CD14-positive monocyte (primary cell): ENCODE measurements at regions not wholly inside any gene's neighbourhood (a gene's known extent, or its start where the extent isn't known, plus 50 kb on each side); places are given as distances from the start of the nearest gene placed in this dataset.

Experiments
- DNase-seq, 3 donors: peaks; one replicate each; pipeline ENCODE4 v3.0.0-alpha.2; 2011 to 2022
- H2AFZ ChIP-seq: 2 replicates; pipeline ENCODE4 v1.6.0; 2012; ENCODE audit warnings: mild to moderate bottlenecking, low read depth, low read length, inconsistent platforms; ENCODE audit not compliant: insufficient read depth, poor library complexity, severe bottlenecking
- H3K27ac ChIP-seq, 2 donors: 1 replicate in 1 of 2; 2 replicates in 1 of 2; pipeline ENCODE4 v1.5.1; 2012 to 2013; ENCODE audit warnings: low read length in 2 of 2, control low read depth in 1 of 2, inconsistent platforms in 1 of 2, low read depth in 1 of 2, mild to moderate bottlenecking in 1 of 2
- H3K27me3 ChIP-seq, 2 donors: one replicate each; pipeline versions ENCODE4 v1.6.0 to v1.6.1; 2011 to 2013; ENCODE audit warnings: low read length in 2 of 2; ENCODE audit not compliant: control insufficient read depth in 2 of 2, insufficient read depth in 2 of 2
- H3K36me3 ChIP-seq, 2 donors: replicated peaks in 1 of 2; 1 replicate in 1 of 2; 2 replicates in 1 of 2; pipeline versions ENCODE4 v1.5.1 to v1.6.1; 2012 to 2013; ENCODE audit warnings: low read length in 2 of 2, control low read depth in 1 of 2, inconsistent platforms in 1 of 2, mild to moderate bottlenecking in 1 of 2; ENCODE audit not compliant: insufficient read depth in 2 of 2, control insufficient read depth in 1 of 2
- H3K4me1 ChIP-seq, 2 donors: 1 replicate in 1 of 2; 2 replicates in 1 of 2; pipeline versions ENCODE4 v1.5.1 to v1.6.1; 2012 to 2013; ENCODE audit warnings: low read length in 2 of 2, control low read depth in 1 of 2, inconsistent platforms in 1 of 2, mild to moderate bottlenecking in 1 of 2, moderate library complexity in 1 of 2; ENCODE audit not compliant: insufficient read depth in 2 of 2, control insufficient read depth in 1 of 2
- H3K4me2 ChIP-seq: replicated peaks from 2 replicates; pipeline ENCODE3; 2012; ENCODE audit warnings: low read length, moderate library complexity, mild to moderate bottlenecking; ENCODE audit not compliant: poor library complexity, severe bottlenecking; ENCODE audit errors: extremely low read depth
- H3K4me3 ChIP-seq, 3 experiments: fragments of 200-600 bp in 1 of 3; sonication (generic) in 1 of 3; replicated peaks in 1 of 3; 1 replicate in 2 of 3; 2 replicates in 1 of 3; pipeline ENCODE4 v1.5.1; 2011 to 2013; ENCODE audit warnings: low read length in 3 of 3, mild to moderate bottlenecking in 3 of 3, control low read depth in 2 of 3, low read depth in 2 of 3, inconsistent platforms in 1 of 3, moderate library complexity in 1 of 3
- H3K79me2 ChIP-seq: 2 replicates; pipeline ENCODE4 v1.6.0; 2012; ENCODE audit warnings: mild to moderate bottlenecking, control low read depth, inconsistent platforms, low read length, moderate library complexity; ENCODE audit not compliant: insufficient read depth
- H3K9ac ChIP-seq: 2 replicates; pipeline ENCODE4 v1.6.0; 2017; ENCODE audit warnings: low read length, mild to moderate bottlenecking; ENCODE audit not compliant: insufficient read depth, poor library complexity, severe bottlenecking
- H3K9me3 ChIP-seq, 2 donors: replicated peaks in 1 of 2; 1 replicate in 1 of 2; 2 replicates in 1 of 2; pipeline versions ENCODE4 v1.5.1 to v1.6.1; 2012 to 2013; ENCODE audit warnings: low read length in 2 of 2, control low read depth in 1 of 2; ENCODE audit not compliant: control insufficient read depth in 1 of 2, insufficient read depth in 1 of 2
- H4K20me1 ChIP-seq: 2 replicates; pipeline ENCODE4 v1.6.0; 2012; ENCODE audit warnings: mild to moderate bottlenecking, low read length, control low read depth, moderate library complexity; ENCODE audit not compliant: insufficient read depth
- H3K27ac Mint-ChIP-seq, 7 donors: one replicate each; pipeline ENCODE4 v1.8.0; 2020; ENCODE audit warnings: mild to moderate bottlenecking in 7 of 7, mixed read lengths in 7 of 7, moderate library complexity in 6 of 7, inconsistent platforms in 2 of 7
- H3K27me3 Mint-ChIP-seq, 3 donors: one replicate each; pipeline ENCODE4 v1.8.0; 2021 to 2022; ENCODE audit warnings: low read depth in 3 of 3, mild to moderate bottlenecking in 3 of 3, mixed read lengths in 3 of 3, moderate library complexity in 3 of 3, inconsistent platforms in 1 of 3
- H3K36me3 Mint-ChIP-seq, 2 donors: one replicate each; pipeline ENCODE4 v1.8.0; 2020; ENCODE audit warnings: mixed read lengths in 2 of 2, inconsistent platforms in 1 of 2, mild to moderate bottlenecking in 1 of 2
- H3K4me1 Mint-ChIP-seq: one replicate; pipeline ENCODE4 v1.8.0; 2020; ENCODE audit warnings: mild to moderate bottlenecking, mixed read lengths
- H3K4me3 Mint-ChIP-seq, 2 donors: one replicate each; pipeline ENCODE4 v1.8.0; 2020; ENCODE audit warnings: mild to moderate bottlenecking in 2 of 2, mixed read lengths in 2 of 2, moderate library complexity in 1 of 2
- H3K9me3 Mint-ChIP-seq, 7 donors: one replicate each; pipeline ENCODE4 v1.8.0; 2020 to 2022; ENCODE audit warnings: mixed read lengths in 7 of 7, mild to moderate bottlenecking in 6 of 7, moderate library complexity in 6 of 7, inconsistent platforms in 2 of 7
- CTCF ChIP-seq: fragments of 200-600 bp; IDR thresholded peaks from one replicate; pipeline ENCODE4 v1.8.0; 2022; ENCODE audit warnings: antibody characterized with exemption, mild to moderate bottlenecking
- WGBS: methylation state at CpG from one replicate; pipeline ENCODE4 v1.1.5; 2013; ENCODE audit warnings: missing lambda C conversion rate; ENCODE audit not compliant: insufficient coverage; 5-methylcytosine and 5-hydroxymethylcytosine counted together
- intact Hi-C, 2 donors: fragments of 100-400 bp; cut with micrococcal nuclease; formaldehyde crosslinking; loops; one replicate each; pipeline versions ENCODE4 v1.15.0 to v1.15.1; 2023

GRCh38 chr16:59759296-59759695, 1025.2 kb upstream of the GOT2 start:
- intact Hi-C loops = no loop called here
- H3K36me3 ChIP-seq = no peaks in the 10 kb centered on the region
- H3K9me3 ChIP-seq = peaks cover 7 to 10% of the 10 kb centered on the region in 2 donors
- no peaks in the 10 kb centered on the region for H4K20me1 ChIP-seq
- H3K4me1 Mint-ChIP-seq = no peaks in the 10 kb centered on the region
- H3K27me3 ChIP-seq = no peaks in the 10 kb centered on the region
- no peaks in the 10 kb centered on the region for H3K36me3 Mint-ChIP-seq
- H3K4me3 ChIP-seq = no peak overlapping the region
- H3K27ac Mint-ChIP-seq = no peak overlapping the region
- H3K4me3 Mint-ChIP-seq = no peak overlapping the region
- no peak overlapping the region for H3K9ac ChIP-seq
- TF ChIP-seq CTCF = no peak
- WGBS = no CpG with 5 or more reads among the region's 3 CpGs
- no peak overlapping the region for H3K27ac ChIP-seq
- DNase-seq = no peak
- no peaks in the 10 kb centered on the region for H3K4me1 ChIP-seq
- H3K4me2 ChIP-seq = no peak overlapping the region
- H3K79me2 ChIP-seq = no peaks in the 10 kb centered on the region
- no peak overlapping the region for H2AFZ ChIP-seq
- no peaks in the 10 kb centered on the region for H3K27me3 Mint-ChIP-seq
- H3K9me3 Mint-ChIP-seq = peaks cover 1 to 17% (median 5%) of the 10 kb centered on the region in 7 donors

GRCh38 chr16:59758848-59759247, 1024.7 kb upstream of the GOT2 start:
- Histone ChIP-seq H3K9me3 (peaks cover 7 to 10% of the 10 kb centered on the region in 2 donors), H3K4me2 (no peak overlapping the region), H3K79me2 (no peaks in the 10 kb centered on the region), H4K20me1 (no peaks in the 10 kb centered on the region), H3K36me3 (no peaks in the 10 kb centered on the region), H3K4me1 (no peaks in the 10 kb centered on the region), H3K4me3 (no peak overlapping the region), H3K27me3 (no peaks in the 10 kb centered on the region), H3K27ac (no peak overlapping the region), H2AFZ (no peak overlapping the region), H3K9ac (no peak overlapping the region)
- Mint-ChIP-seq H3K27ac (no peak overlapping the region), H3K9me3 (peaks cover 0 to 16% (median 5%) of the 10 kb centered on the region in 7 donors), H3K4me1 (no peaks in the 10 kb centered on the region), H3K4me3 (no peak overlapping the region), H3K27me3 (no peaks in the 10 kb centered on the region), H3K36me3 (no peaks in the 10 kb centered on the region)
- TF ChIP-seq CTCF = no peak
- no peak for DNase-seq
- WGBS = 80% methylated on average over 1 of the region's 1 CpG
- intact Hi-C loops = no loop called here
